HG02943 (cell line): ENCODE measurements at regions not wholly inside any gene's neighbourhood (a gene's known extent, or its start where the extent isn't known, plus 50 kb on each side); places are given as distances from the start of the nearest gene placed in this dataset.

ENCODE experiments used
- ATAC-seq: cut with Tn5 transposase; IDR thresholded peaks from one replicate; pipeline ENCODE4 v1.9.1; 2021; ENCODE audit warnings: mild to moderate bottlenecking, low read depth, moderate library complexity; ENCODE audit not compliant: unreplicated experiment

GRCh38 chr13:105074755-105075154 lies 1460.7 kb downstream of the EFNB2 start:
- ATAC-seq, result no peak

GRCh38 chr13:105073041-105073440 lies 1462.4 kb downstream of the EFNB2 start:
- no peak for ATAC-seq

- no peak for ATAC-seq
These were observed 1465.0 kb downstream of the EFNB2 start for GRCh38 chr13:105070452-105070851.

GRCh38 chr13:105069106-105069505 lies 1466.4 kb downstream of the EFNB2 start:
- ATAC-seq, result no peak

- no peak for ATAC-seq
These were observed 1471.8 kb downstream of the EFNB2 start for GRCh38 chr13:105063676-105064075.

GRCh38 chr13:105059786-105060185 lies 1475.7 kb downstream of the EFNB2 start:
- no peak for ATAC-seq

- no peak for ATAC-seq
These were observed 1476.9 kb downstream of the EFNB2 start for GRCh38 chr13:105058517-105058916.

- ATAC-seq, result no peak
These were observed 1482.8 kb downstream of the EFNB2 start for GRCh38 chr13:105052711-105053110.

GRCh38 chr13:105050686-105051085 lies 1484.8 kb downstream of the EFNB2 start:
- no peak for ATAC-seq

- ATAC-seq, result no peak
These were observed 1486.8 kb downstream of the EFNB2 start for GRCh38 chr13:105048677-105049076.

GRCh38 chr13:105047676-105048295 lies 1487.7 kb downstream of the EFNB2 start:
- no peak for ATAC-seq

GRCh38 chr13:105037110-105037509 lies 1498.4 kb downstream of the EFNB2 start:
- no peak for ATAC-seq

- ATAC-seq, result no peak
These were observed 1500.4 kb downstream of the EFNB2 start for GRCh38 chr13:105035092-105035491.

- ATAC-seq, result no peak
These were observed 1501.5 kb downstream of the EFNB2 start for GRCh38 chr13:105033999-105034398.

- no peak for ATAC-seq
These were observed 1504.2 kb downstream of the EFNB2 start for GRCh38 chr13:105031306-105031705.

GRCh38 chr13:105030851-105031250 lies 1504.6 kb downstream of the EFNB2 start:
- ATAC-seq, result no peak

GRCh38 chr13:105019073-105019472 lies 1516.4 kb downstream of the EFNB2 start:
- no peak for ATAC-seq

- ATAC-seq, result no peak
These were observed 1519.2 kb downstream of the EFNB2 start for GRCh38 chr13:105016266-105016665.

GRCh38 chr13:105008604-105009003 lies 1526.9 kb downstream of the EFNB2 start:
- no peak for ATAC-seq

- ATAC-seq, result no peak
These were observed 1528.2 kb downstream of the EFNB2 start for GRCh38 chr13:105007166-105007808.

- ATAC-seq, result no peak
These were observed 1539.4 kb downstream of the EFNB2 start for GRCh38 chr13:104996022-104996421.

- ATAC-seq, result no peak
These were observed 1541.8 kb downstream of the EFNB2 start for GRCh38 chr13:104993708-104994107.
